ENCODE measurements at regions not wholly inside any gene's neighbourhood (a gene's known extent, or its start where the extent isn't known, plus 50 kb on each side); places are given as distances from the start of the nearest gene placed in this dataset.

DNA sequence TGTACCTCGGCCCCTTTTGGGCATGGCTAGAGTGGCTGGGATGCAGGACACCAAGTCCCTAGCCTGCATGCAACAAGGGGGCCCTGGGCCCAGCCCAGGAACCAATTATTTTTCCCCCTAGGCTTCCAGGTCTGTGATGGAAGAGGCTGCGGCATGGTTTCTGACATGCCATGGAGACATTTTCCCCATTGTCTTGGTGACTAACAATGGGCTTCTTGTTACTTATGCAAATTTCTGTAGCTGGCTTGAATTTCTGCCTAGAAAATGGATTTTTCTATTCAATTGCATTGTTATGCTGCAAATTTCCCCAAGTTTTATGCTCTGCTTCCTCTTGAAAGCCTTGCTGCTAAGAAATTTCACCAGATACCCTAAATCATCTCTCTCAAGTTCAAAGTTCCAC lies 1269.6 kb upstream of the CITED2 start:
- Mint-ChIP-seq H3K4me1 (no peaks in the 10 kb centered on the region), H3K4me3 (no peak overlapping the region), H3K36me3 (peaks cover 2% of the 10 kb centered on the region), H3K27ac (no peak overlapping the region), H3K27me3 (no peaks in the 10 kb centered on the region), H3K9me3 (peaks cover 8% of the 10 kb centered on the region)
- DNase-seq, result no peak

DNA sequence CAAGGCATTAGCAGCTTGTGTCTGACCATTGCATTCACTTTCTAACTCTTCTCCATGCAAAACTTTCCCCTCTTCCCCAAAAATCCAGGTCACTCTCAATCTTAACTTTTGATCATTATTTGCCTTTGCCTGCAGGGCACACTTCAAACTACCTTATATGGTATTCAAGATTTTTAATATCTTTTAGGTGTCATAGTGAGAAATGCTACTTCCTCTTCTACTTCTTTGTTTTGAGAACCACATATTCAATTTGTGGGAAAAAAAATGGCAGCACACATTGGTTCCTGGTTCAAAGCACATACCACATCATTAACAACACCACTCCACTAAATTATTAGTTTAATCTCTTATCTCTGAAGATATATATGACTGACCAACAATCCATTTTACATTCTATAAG lies 1267.0 kb upstream of the CITED2 start:
- Mint-ChIP-seq H3K4me3 (no peak overlapping the region), H3K27me3 (peaks cover 4% of the 10 kb centered on the region), H3K27ac (no peak overlapping the region), H3K36me3 (no peaks in the 10 kb centered on the region), H3K9me3 (peaks cover 1% of the 10 kb centered on the region), H3K4me1 (no peaks in the 10 kb centered on the region)
- no peak for DNase-seq

DNA sequence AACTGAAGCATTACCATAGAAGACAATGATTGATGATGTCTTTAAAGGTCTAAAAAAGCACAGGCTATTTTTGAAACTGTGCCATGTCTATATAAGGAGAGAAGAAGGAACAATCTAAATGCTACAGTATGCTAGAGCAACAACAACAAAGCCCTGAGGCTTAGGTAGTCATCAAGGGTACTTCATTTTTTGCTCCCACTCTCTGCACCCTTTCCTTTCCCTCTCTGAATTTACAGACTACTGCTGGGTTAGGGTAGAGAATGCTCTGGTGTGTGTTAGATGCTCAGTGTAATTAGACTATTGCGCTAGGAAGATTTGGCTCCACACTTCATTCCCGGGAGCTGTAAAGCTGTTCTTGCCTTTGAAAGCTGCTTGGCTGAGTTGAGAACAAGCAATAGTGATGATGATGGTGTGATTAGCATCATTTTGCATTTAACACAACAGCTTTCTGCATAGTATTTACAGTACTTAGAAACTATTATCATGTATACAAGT lies 1262.5 kb upstream of the CITED2 start:
- Mint-ChIP-seq H3K4me3 (no peak overlapping the region), H3K36me3 (no peaks in the 10 kb centered on the region), H3K27ac (no peak overlapping the region), H3K9me3 (no peaks in the 10 kb centered on the region), H3K27me3 (peaks cover 4% of the 10 kb centered on the region), H3K4me1 (no peaks in the 10 kb centered on the region)
- DNase-seq, result no peak

DNA sequence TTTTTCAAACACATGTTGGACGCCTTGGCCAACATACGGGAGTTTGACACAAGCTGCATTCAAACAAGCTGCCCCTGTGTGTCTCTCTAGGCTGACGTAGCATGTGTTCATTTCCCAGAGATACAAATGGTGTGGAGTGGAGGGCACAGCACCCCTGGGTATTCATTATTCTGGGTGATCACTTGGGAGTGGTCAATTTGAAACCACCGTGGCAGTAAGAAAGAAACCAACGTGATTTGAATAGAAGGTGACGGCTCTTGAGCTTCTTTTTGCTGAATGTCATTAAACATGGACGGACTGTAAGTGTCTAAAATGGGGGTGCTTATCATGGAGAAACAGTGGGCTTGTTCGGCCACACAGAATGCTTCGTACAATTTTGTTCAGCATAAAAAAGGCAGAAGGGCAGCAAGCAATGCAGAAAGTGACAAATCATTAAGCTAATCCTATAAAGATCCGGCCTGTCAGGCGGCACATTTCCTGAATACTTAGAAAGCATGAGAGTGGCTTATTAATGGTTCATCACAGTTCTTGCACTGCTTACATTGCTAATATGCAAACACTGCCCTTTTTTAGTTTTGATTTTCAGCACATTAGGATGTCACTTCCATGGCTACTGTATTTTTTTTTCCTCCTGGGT lies 1261.9 kb upstream of the CITED2 start:
- no peaks in the 10 kb centered on the region for H3K36me3 Mint-ChIP-seq
- H3K9me3 Mint-ChIP-seq, result no peaks in the 10 kb centered on the region
- H3K27me3 Mint-ChIP-seq, result peaks cover 4% of the 10 kb centered on the region
- H3K27ac Mint-ChIP-seq, result no peak overlapping the region
- H3K4me1 Mint-ChIP-seq, result no peaks in the 10 kb centered on the region
- no peak for DNase-seq
- no peak overlapping the region for H3K4me3 Mint-ChIP-seq

DNA sequence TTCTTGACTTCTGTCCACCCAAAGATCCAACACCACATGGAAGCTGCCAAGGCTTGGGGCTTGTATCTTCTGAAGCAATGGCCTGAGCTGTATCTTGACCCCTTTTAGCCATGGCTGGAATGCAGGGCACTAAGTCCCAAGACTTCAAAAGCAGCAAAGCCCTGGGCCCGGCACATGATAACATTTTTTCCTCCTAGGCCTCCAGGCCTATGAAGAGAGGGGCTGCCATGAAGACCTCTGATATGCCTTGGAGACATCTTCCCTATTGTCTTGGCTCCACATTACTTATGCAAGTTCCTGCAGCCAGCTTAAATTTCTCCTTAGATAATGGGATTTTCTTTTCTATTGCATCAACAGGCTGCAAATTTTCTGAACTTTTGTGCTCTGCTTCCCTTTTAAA lies 1252.6 kb upstream of the CITED2 start:
- H3K4me1 Mint-ChIP-seq, result no peaks in the 10 kb centered on the region
- H3K4me3 Mint-ChIP-seq, result no peak overlapping the region
- H3K9me3 Mint-ChIP-seq, result peaks cover 17% of the 10 kb centered on the region
- no peaks in the 10 kb centered on the region for H3K36me3 Mint-ChIP-seq
- peaks cover 6% of the 10 kb centered on the region for H3K27me3 Mint-ChIP-seq
- no peak for DNase-seq
- H3K27ac Mint-ChIP-seq, result no peak overlapping the region

DNA sequence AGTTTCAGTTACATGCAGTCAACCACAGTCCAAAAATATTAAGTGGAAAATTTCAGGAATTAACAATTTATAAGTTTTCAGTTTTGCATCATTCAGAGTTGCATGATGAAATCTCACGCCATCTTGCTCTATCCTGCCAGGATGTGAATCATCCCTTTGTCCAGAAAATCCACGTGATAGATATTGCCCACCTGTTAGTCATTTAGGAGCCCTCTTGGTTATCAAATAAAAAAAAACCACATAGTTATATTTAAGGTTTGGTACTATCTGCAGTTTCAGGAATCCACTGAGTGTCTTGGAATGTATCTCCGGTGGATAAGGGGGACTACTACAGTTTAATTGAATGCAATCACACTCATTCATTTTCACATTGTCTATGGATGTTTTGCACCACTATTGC lies 1249.0 kb upstream of the CITED2 start:
- no peak overlapping the region for H3K27ac Mint-ChIP-seq
- H3K9me3 Mint-ChIP-seq, result peaks cover 17% of the 10 kb centered on the region
- DNase-seq, result no peak
- no peaks in the 10 kb centered on the region for H3K4me1 Mint-ChIP-seq
- H3K36me3 Mint-ChIP-seq, result no peaks in the 10 kb centered on the region
- peaks cover 11% of the 10 kb centered on the region for H3K27me3 Mint-ChIP-seq
- no peak overlapping the region for H3K4me3 Mint-ChIP-seq

DNA sequence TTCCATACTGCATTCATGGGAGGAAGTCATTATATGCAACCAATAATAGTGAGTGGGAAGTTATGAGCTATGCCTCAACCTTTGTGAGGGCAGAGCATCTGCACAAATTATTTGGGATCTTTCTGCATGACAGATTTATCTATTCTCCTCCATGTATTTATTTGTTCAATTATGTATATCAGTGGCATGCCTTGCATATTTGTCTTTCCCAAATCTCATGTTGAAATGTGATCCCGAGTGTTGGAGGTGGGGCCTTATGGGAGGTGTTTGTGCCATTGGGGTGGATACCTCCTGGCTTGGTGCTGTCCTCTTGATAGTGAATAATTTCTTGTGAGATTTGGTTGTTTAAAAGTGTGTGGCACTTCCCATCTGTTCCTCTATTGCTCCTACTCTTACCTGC lies 1246.0 kb upstream of the CITED2 start:
- no peak overlapping the region for H3K27ac Mint-ChIP-seq
- H3K4me3 Mint-ChIP-seq, result no peak overlapping the region
- DNase-seq, result no peak
- peaks cover under 1% of the 10 kb centered on the region for H3K9me3 Mint-ChIP-seq
- no peaks in the 10 kb centered on the region for H3K36me3 Mint-ChIP-seq
- peaks cover 11% of the 10 kb centered on the region for H3K27me3 Mint-ChIP-seq
- no peaks in the 10 kb centered on the region for H3K4me1 Mint-ChIP-seq

DNA sequence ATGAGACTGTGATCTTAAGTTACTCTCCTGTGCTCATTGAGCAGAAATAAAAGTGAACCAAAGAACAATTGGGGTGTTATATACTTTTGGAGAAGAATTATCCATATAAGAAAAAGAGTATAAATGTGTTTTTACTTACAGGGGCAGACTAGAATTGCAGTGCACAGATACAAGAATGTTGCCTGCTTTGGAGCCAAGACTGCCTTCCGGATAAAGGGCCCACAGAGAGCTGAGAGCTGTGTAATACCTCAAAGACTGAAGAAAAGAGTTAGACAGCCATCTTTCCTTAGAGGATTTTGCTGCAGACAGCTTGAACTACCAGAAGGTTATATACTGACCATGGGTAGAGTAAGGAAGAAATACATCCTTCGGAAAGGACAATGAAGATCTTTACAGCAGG lies 1235.5 kb upstream of the CITED2 start:
- no peak overlapping the region for H3K4me3 Mint-ChIP-seq
- H3K4me1 Mint-ChIP-seq, result no peaks in the 10 kb centered on the region
- H3K9me3 Mint-ChIP-seq, result no peaks in the 10 kb centered on the region
- no peak overlapping the region for H3K27ac Mint-ChIP-seq
- H3K27me3 Mint-ChIP-seq, result no peaks in the 10 kb centered on the region
- H3K36me3 Mint-ChIP-seq, result no peaks in the 10 kb centered on the region
- no peak for DNase-seq

DNA sequence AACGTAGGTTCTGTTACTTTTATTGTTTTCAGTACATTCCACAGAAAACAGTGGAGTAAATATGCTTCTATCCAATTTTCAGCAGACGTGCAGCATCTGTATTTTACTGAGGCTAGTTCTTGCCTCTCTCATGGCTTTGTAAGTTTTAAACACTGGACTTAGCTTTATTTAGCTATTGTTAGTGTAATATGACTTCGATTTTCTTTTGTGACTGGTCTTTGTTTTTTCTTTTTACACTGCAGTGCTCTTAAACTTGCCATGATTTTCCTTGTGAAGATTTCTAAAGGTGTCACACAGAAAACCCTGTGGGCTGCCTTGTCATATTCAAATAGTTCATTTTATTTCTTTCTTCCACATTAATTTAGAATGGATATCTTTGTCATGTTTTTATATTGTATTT lies 1234.9 kb upstream of the CITED2 start:
- no peaks in the 10 kb centered on the region for H3K4me1 Mint-ChIP-seq
- no peak overlapping the region for H3K27ac Mint-ChIP-seq
- no peak for DNase-seq
- no peaks in the 10 kb centered on the region for H3K27me3 Mint-ChIP-seq
- no peak overlapping the region for H3K4me3 Mint-ChIP-seq
- H3K9me3 Mint-ChIP-seq, result no peaks in the 10 kb centered on the region
- no peaks in the 10 kb centered on the region for H3K36me3 Mint-ChIP-seq

DNA sequence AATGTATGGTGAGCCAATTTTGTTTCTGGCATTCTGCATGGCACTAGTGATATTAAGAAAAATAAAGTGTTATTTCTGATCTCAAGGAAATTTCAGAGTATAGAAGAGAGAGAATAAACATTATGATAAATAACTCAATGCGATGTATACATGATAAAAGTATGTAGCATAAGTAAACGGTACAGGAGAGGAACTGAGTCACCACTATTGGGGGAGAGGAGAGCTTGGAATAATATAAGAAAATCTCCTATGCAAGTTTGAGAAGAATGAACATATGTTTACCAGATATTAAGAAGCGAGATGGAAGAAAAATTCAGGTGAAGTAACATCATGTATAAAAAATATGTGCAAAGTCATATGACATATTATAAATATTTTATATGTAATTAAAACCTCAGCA lies 1230.3 kb upstream of the CITED2 start:
- H3K4me1 Mint-ChIP-seq, result no peaks in the 10 kb centered on the region
- peaks cover 13% of the 10 kb centered on the region for H3K27me3 Mint-ChIP-seq
- H3K9me3 Mint-ChIP-seq, result no peaks in the 10 kb centered on the region
- H3K4me3 Mint-ChIP-seq, result no peak overlapping the region
- H3K36me3 Mint-ChIP-seq, result no peaks in the 10 kb centered on the region
- H3K27ac Mint-ChIP-seq, result no peak overlapping the region
- DNase-seq, result no peak

DNA sequence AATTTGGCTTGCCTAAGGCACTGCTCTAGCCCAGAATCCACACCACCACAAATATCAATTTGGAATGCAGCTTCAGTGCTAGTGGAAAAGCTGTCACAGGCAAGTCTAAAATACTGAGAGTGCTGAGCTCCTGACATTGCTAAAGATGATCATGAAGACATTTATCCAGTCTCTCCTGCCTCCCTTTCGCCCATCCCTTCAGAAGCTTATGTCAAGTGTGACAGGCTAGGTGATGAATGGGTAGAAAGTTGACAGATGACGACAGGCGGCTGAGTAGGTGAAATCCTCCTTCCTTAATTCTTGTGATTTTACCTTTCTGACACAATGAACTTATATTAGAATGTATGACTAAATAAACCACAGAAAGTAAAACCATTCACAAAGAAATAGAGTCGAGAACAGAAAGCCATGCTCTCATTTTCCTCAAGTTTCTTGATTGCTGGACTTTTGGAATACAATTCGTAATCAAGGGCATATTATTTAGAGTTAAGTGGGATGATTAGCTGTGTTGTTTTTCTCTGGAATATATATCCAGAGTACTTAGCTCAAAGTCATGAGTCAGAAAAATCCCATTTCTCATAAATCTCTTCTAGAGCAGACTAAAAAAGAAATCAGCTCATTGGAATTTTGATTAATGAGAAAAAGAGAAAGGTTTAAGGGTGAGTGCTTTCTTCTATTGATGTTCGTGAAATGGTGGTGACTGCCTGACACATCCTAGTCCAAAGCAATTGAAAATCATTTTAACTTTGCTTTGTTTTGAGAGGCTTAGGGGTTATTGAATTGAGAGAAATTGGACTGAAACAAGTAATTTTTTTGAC lies 1228.2 kb upstream of the CITED2 start:
- Mint-ChIP-seq H3K27ac (no peak overlapping the region), H3K4me3 (no peak overlapping the region), H3K27me3 (peaks cover 13% of the 10 kb centered on the region), H3K36me3 (no peaks in the 10 kb centered on the region), H3K4me1 (no peaks in the 10 kb centered on the region), H3K9me3 (no peaks in the 10 kb centered on the region)
- DNase-seq, result no peak

DNA sequence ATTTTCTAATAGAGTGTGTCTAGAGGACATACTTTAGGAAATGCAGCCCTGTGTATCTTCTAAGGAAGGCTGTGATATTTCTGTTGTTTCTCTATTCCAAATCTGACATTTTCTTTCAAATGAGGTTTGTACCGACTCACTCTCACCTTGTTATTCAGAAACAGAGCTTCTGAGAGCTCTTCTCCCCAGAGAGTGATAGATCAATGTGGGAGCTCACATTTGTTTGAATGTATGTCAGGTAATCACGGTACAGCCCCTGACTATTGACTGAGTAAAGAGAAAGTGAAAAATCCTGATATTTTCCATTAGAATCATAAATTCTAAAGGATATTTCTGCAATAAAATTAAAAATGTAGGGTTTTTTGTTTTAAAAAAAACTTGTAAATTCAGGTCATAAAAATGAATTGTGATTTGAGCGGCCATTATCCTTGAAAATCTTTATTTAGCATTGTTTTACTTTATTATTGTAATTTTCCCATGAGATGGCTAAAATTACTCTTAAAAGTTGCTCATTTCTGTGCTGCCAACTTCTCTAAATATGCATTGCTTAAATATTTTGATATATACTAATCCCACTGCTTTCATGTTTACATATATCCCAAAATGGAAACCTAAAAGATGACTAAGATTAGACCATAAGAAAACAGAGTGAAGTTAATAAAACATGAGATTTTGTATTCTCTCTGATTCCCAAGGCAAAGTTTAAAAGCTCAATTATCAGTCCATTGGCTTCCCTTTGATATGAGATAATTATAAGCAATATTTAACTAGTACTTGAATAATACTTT lies 1226.8 kb upstream of the CITED2 start:
- Mint-ChIP-seq H3K4me3 (no peak overlapping the region), H3K27ac (no peak overlapping the region), H3K9me3 (no peaks in the 10 kb centered on the region), H3K27me3 (peaks cover 13% of the 10 kb centered on the region), H3K4me1 (no peaks in the 10 kb centered on the region), H3K36me3 (no peaks in the 10 kb centered on the region)
- no peak for DNase-seq

DNA sequence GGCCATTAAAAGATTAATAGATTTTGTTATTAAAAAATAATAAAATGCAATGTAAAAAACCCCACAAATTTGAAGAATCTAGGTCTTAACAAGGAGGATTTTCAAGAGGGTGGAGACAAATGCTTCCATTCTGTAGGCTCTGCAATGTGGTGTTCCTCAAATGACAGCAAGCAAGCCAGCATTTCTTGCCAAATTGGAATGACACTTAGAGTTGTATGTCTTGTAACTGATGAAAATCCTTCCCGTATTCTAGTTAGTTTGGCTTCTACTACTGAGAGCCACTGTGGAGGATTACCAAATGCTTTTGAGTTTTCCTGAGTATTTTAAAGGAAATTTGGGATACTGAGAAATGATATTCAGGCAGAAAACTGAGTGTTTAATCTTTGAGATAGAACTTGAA lies 1225.5 kb upstream of the CITED2 start:
- Mint-ChIP-seq H3K9me3 (no peaks in the 10 kb centered on the region), H3K4me3 (no peak overlapping the region), H3K36me3 (no peaks in the 10 kb centered on the region), H3K27me3 (peaks cover 13% of the 10 kb centered on the region), H3K4me1 (no peaks in the 10 kb centered on the region), H3K27ac (no peak overlapping the region)
- DNase-seq, result no peak

DNA sequence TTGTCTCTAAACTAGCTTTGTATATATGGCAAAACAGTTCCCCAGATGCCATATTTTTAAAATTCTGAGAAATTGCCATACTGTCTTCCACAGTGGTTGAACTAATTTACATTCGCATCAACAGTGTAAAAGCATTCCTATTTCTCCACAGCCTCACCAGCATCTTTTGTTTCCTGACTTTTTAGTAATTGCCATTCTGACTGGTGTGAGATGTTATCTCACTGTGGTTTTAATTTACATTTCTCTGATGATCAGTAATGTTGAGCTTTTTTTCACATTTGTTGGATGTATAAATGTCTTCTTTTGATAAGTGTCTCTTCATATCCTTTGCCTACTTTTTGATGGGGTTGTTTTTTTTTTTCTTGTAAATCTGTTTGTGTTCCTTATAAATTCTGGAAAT lies 1222.7 kb upstream of the CITED2 start:
- H3K4me1 Mint-ChIP-seq, result no peaks in the 10 kb centered on the region
- H3K4me3 Mint-ChIP-seq, result no peak overlapping the region
- H3K27ac Mint-ChIP-seq, result no peak overlapping the region
- no peak for DNase-seq
- no peaks in the 10 kb centered on the region for H3K36me3 Mint-ChIP-seq
- peaks cover 4% of the 10 kb centered on the region for H3K9me3 Mint-ChIP-seq
- H3K27me3 Mint-ChIP-seq, result peaks cover 9% of the 10 kb centered on the region

DNA sequence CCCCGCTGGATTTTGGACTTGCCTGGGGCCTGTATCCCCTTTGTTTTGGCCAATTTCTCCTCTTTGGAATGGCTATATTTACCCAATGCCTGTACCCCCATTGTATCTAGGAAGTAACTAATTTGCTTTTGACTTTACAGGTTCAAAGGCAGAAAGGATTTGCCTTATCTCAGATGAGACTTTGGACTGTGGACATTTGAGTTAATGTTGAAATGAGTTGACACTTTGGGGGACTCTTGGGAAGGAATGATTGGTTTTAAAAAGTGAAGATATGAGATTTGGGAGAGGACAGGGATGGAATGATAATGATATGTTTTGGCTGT lies 1220.3 kb upstream of the CITED2 start:
- Mint-ChIP-seq H3K27ac (no peak overlapping the region), H3K36me3 (no peaks in the 10 kb centered on the region), H3K4me3 (no peak overlapping the region), H3K27me3 (peaks cover 4% of the 10 kb centered on the region), H3K4me1 (no peaks in the 10 kb centered on the region), H3K9me3 (peaks cover 4% of the 10 kb centered on the region)
- no peak for DNase-seq
